ENCODE measurements at regions not wholly inside any gene's neighbourhood (a gene's known extent, or its start where the extent isn't known, plus 50 kb on each side); places are given as distances from the start of the nearest gene placed in this dataset.

DNA sequence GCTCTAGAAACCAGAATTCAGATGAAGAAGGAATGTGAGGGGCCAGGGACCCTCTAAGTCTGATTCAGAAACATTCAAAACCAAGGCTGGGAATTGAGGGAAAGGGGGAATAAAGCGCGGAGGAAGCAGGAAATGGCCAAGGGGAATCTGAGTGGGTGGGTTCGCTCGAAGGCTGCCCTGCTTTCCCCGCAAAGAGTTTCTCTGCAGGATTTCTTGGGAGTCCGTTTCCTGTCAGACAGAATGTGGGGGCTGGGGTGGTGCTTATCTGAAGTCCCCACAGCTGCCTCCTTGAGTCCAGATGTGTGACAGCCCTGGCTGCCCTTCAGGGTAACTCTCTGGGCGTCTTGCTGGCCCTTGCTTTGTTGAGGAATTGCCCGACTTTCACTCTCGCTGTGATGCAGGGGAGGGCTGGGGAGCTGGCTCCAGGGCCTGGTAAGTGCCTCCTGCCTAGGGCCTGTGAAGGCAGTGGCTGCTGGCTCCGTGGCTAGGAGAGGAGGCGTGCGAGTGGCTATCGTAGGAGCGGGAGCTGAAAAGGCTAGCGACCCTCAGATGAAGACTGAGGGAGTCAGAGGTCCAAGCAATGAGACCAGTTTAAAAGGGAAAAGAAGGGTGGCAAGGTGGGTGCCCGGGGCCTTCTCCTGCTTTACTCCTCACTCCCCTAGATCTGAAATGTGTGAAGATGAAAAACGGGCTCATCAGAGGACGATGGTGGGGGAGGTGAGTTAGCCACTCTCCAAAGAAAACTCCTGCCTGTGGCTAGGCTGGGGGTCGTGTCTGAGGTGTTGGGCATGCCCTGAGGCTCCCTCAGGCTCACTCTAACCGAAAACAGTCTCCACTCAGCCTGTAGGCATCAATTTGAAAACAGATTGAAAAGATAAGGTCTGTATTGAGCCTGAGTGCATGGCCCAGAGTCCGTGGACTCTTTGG, 143.9 kb upstream of the UMPS start:
- no peak for DNase-seq

DNA sequence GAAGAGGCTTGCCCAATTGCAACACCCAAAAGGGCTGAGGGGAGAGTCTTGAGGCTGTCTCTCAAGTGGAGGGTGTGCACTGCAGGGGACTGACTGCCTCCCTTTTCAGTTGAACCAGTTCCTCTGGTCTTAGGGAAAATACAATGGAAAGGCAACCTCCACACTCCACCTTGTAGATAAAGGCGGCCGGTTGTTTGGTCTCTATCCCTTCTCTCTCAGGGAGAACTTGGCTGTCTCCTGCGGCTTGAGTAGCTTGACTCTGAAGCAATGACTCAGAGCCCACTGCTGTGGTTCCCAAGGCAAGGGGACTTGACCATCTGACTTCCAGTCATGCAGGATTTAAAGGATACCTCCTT, 143.2 kb upstream of the UMPS start:
- DNase-seq, result no peak

DNA sequence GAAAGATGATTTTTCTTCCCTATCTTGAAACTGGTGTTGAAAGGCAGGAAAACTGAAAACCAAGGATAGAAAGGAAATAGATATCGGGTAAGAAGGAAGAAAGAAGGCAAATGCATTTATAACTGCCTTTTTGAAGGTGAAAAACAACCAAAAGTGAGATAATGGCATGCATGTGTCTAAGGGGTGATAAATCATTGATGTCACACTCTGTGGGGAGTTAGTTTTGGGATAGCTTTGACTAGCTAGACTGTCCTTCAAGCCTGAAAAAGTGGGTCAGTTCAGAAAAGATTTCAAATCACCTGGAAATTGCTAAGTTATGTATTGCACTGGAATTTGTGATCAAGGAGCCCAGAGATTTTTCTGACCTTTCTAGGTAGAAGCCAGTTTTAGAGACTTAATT, 142.2 kb upstream of the UMPS start:
- DNase-seq, result no peak

DNA sequence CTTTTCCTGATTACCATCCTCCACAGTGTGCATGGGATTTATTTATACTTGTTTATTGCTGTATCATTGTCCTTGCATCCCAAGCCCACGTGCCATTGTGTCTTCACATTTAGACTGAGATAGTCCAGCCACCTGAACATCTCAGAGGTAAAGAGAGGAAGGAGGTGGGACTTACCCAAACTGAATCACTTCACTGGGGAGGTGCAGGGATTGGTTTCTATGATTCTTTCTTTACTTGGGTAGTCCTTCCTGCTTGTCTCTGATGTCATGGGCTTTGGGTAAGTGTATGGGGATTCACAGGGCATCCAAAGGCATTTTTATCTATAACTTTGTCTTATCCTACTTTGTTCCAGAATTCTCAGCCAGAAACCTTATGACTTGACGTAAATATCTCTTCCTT, 141.5 kb upstream of the UMPS start:
- no peak for DNase-seq

DNA sequence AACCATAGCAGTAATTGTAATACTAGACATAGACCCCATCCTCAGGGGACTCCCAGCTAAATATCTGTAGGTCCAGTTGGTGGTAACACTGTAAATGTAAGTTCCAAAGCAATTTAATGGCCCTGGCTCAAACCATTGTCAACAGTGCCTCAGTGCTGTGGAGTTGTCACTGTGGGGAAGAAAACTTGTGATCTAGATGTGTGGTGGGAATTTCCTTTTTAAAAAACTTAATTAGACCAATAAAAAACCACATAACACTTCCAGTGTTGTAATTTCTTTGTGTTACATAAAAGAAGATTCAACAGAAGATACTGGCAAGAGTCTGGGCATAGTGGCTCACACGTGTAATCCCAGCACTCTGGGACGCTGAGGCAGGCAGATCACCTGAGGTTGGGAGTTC, 138.6 kb upstream of the UMPS start:
- no peak for DNase-seq

DNA sequence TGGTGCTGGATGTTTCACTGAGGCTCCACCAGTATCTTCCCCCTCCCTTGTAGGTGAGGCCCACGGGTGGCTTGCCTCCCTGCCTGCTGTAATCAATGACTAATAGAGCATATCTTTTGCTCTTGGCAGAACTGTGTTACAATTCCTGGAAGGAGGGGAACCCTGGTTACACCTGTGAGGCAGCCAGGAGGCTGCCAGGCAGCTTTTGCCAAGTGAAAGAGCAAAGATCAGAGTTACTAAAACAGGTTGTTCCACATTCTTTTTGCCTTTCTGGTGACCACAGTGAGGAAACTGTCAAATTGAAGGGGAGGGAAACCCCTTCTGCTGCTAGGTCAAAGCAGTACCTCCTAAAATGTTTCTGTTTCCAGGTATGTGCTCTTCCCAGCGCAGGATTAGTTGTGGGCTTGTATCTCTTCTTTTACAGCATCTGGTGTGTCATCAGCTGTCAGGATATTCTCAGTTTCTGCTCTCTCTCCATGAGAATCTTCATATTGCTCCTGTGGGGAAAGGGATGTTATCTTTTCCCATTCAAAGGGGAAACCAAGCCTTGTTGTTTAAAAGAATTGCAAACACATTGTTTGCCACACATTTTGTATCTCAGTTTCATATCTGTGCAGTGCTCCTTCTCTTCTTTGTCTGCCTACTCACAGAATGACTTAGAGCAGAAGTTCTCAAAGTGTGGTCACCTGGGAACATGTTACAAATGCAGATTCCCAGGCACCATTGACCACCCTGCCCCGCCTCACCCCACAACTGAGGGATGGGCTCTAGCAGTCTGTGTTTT, 137.4 kb upstream of the UMPS start:
- no peak for DNase-seq

DNA sequence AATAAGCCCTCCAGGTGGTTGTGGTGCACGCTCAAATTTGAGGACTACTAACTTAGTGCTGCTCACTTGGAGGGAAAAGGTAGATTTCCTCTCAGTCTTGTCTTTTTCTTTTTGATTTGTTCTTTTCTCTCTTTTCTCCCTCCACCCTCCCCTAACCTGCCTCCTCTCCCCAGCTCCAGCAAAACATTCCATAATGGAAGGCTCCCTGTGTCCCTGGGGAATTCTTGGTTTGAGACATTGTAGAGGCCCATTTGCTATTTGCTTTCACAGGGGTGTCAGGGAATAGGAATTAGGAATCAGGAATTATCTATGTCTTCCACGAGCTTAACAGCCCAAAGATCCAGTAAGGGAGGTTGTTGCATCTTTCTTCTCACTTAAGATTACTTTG, 136.8 kb upstream of the UMPS start:
- no peak for DNase-seq

DNA sequence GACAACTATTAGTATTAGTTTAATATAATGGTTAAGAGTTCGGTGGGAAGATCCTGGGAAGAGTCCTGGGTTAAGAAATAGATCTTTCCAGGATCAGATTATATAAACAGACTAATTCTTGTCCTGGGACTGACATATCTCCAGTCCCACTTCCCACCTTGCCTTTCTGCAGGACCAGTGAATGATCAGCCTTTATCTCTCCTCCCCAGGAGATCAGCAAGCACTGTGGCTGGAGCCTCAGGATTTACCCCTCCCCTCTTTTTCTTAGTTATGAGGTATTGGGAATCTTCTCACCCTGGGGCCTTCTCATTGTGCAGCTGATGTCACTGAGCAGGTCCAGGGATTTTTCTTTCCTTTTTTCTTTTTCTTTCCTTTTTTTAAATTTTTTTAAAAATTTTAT, 135.7 kb upstream of the UMPS start:
- DNase-seq, result no peak

DNA sequence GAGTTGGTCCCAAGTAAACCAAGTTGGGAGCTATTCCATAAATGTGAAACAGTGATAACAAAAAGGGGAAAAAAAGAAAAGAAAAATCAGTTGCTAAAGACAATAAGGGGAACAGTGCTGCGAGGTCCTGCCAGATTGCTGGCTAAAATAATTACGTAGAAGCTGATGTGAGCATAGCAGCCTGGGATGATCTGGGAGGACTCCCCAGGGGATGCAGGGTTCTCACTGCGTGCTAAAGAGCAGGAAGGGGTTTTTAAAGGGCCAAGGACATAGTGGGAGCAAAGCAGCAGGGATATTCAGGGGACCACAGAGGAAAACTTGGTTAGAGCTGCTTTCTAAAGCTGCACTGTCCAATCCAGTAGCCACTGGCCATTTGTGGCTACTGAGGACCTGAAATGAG, 133.0 kb upstream of the UMPS start:
- no peak for DNase-seq

DNA sequence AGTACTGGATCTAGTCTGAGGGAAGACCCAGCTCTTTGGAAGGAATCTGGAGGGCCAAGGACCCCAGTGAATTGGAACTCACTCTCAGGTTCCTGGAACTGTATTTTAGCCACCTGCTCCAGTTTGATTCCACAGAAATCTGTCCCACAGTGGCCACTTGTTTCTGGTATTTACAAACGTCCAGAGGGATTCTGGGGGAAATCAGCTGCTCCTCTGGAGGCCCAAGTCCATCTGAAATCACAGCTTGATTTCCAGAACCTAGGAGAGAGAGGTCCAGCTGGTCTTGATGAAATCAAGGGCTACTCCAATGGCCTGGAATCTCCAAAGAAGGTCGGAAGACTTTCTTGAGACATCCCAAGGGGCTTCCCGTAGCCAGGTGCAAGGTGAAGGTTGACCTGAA, 132.3 kb upstream of the UMPS start:
- no peak for DNase-seq

DNA sequence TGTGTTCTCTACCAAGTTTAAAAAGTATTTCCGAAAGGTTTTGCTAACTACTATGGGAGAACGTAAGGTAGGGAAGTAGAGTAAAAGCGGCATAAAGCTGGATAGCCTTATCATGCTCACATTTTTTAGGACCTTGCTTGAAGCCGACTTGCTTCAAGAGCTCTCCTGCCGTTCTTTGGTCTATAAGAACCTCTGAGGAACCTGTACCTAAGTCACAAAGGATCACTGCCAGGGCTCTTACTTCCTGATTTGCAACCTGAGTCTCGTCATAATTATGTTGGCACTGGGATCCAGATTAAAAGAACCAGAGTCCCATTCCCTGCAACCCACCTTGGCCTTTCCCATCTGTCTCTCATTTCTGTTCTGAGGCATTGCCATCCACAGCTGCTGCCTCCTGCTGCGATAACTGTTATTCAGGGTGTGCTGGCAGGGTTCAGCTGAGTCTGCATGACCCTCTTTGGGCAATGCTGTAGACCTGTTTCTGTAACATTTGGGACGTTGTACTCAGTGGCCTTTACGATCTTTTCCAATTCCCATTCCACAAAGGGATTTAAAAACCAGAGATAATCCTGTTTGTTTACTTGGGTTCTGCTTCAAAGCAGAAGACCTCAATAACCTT, 131.0 kb upstream of the UMPS start:
- DNase-seq, result no peak

DNA sequence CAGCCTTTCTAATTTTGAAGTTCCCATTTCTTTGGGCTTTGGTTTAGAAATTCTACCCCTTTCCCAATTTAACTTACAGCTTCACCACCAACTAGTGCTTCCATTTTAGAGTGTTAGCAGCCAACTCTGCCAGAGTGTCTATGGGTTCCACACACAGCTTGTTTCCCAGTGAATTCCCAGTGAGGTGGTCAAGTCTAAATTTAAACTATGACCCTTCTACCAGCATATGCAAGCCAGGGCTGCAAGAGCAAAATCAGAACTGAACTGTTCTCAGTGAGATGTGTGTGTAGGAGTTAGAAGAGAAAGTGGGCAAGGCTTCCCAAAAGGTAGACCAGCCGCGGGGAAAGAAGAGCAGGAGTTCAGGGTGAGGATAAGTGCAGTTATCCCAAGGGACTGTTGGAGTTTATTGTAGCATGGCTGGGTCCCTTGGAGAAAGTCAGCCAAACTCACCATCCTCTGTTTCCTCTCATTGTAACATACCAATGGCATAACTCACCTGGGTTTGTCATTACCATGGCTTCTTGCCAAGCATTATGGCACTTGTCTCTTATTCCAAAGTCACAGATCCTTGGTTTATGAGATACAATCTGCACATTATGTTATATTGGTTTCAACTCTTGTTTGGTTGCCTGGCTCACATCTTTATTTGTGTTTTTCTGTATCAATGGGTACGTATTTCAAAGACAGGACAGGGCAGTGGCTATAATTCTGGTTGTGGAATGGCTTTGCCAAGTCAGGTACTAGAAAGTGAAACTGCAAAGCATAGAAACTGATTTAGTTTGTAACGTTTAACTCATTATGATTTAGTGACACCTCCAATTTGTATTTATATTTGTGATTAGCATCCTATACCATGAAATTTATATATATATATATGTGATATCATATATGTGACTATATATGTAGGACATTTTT, 130.2 kb upstream of the UMPS start:
- DNase-seq, result no peak

DNA sequence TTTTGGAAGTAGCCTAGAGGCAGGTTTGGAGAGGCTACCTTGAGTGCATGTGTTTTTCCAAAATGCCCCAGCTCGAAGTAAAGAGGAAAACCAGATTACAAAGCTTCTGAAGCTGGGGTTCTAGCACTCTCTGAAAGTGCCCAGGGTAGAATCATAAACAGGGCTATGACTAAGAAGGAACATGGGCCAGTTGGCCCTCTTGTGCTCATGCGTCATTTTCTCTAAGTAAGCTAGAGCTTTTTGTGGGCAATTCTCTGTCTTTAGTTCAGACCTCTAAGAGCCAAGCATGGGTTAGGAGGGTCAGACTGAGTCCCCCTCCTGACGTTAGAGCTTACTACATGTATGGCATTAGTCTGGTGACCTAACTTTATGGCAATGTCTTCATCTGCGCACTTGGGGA, 129.5 kb upstream of the UMPS start:
- DNase-seq, result no peak

DNA sequence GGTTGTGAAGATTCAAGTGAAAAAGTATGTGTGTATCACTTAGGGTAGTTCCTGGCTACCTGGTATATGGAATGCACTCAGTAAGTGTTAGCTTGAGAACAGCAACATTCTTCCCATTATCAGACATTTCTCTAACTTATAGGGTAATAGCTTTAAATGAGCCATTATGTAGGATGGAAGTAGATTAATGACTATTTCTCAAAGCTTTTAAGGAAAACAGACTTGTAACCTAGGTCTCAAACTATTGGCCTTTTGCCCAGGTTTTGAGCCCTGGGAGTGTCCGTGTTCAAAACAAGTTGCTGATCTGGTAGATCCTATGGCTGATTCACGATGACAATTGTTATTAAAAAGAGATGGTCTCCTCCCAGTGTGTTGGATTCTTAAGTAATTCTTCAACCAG, 129.1 kb upstream of the UMPS start:
- DNase-seq, result no peak

DNA sequence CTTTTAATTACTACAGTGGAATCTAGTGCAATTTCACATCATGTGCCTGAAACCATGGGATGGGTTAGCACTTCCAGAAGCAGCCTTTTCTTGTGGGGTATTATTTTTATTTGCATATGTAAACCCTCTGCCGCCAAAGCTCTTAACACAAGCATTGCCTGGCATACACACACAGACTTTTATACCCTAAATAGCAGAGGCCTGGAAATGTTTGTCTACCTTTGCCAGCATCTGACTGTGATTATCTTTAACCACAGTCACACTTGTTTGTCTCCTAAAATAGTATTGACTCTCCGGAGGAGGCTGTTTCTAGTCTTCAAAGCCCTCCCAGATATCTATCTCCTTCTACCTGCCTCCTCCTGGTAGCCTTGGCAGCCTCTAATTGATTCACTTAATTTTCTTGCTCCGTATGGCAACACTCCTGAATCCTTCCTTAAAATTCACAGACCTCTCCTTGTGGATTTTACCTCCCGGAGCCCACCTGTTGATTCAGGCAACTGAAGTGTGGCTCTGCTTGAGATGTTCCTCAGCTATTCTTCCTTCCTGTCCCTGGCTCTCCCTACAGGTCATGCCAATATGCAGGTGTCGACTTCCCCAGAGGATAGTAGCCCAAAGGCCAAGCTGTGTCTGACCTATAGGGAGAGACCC, 127.1 kb upstream of the UMPS start:
- DNase-seq, result no peak

DNA sequence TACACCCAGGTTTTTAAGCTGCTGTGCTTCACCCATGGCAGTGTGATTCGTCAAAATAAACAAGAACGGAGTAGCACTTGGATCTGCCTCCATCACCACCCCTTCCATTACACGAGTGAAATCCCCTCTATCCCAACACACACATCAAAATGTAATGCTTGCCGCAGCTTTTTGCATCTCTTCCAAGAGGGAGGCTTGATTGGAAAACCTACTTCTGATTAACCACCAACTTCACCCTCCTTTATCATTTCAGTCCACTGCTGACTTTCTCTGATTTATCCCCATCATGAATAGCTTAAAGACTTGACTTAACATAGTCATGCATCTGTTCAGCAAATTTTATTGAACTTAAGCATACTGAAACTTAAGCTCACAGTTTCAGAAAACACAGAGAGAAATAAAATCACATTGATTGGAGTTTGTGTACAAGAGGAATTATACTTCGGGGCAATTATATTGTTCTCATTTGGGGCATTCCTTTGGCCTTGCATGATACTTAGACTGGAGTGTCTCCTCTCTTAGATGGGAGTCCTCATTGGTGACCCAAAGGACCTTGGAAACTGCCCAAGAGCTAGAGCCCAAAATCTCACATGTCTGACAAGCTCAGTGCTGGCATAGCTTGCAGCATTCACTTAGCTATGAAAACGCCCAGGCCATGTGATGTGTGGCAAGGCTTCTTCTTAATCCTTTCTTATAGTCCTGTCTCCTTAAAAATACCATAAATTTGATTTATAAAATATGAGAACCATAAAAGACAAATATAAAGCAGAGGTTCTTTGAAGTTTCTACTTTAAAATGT, 124.3 kb upstream of the UMPS start:
- DNase-seq, result no peak

DNA sequence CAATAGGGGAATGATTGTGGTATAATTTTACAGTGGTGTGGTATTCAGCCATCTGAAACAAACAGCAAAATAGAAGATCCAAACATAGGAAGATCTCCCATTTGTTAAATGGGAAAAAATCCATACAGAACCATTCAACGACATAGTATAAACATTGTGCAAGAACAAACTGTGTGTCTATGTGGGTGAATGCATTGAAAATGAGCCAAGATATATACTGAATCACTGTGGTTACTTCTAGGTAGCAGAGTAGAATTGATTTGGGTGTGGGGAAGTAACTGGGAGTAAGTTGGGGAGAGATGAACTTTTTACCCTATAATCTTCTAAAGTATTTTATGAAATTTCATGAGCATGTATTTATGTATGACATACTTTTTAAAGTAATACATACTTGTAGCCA, 123.1 kb upstream of the UMPS start:
- no peak for DNase-seq

DNA sequence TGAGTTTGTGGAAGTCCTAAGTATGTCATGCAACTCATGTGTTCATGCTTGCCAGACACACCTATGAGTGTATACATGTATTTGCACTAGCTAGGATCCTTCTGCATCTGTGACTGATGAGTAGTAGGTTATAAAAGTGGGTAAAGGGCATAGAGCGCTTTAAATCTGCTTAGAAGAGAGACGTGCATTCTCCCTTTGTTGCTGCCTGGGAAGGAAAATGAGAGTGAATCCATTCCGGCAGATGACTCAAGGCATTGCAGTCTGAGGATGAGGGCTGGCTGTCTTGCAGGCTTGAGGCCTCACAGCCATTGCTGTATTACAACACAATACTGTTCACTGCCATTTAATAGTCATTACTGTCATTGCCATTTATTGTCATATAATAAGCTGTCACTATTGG, 120.8 kb upstream of the UMPS start:
- no peak for DNase-seq

DNA sequence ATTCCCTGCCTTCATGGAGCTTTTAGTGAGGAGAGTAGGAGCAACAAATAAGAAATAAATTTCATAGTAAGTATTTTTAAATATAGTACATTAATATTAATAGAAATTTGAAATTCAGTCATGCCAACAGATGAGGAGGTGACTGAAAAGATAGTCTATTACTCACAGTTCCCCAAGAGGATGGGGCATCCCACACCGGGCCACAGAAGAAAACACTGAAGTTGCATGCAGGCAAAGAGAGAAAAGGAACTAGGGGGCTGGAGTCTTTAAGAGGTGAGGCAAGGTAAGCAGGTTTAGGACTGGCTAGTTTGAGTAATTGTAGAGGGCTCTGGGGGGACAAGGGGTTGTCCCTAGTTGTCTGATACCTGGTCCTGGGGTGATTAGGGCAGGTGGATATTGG, 120.1 kb upstream of the UMPS start:
- no peak for DNase-seq

DNA sequence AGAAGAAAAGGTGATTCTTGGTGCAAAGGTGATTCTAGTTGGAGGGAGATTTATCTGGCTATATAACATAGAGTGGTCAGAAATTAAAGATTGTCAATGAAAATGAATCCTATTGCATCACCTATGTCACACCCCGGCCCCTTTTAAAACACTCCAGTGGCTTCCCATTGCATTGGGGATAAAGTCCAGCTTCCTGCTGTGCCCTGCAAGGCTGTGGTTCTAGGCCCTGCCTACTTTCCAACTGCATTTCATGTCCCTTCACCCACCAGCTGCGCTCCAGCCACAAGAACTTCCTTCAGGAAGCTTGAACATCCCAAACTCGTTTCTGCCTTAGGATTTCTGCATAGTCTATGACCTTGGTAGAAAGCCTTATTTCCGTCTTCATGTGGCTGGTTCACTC, 118.7 kb upstream of the UMPS start:
- no peak for DNase-seq

DNA sequence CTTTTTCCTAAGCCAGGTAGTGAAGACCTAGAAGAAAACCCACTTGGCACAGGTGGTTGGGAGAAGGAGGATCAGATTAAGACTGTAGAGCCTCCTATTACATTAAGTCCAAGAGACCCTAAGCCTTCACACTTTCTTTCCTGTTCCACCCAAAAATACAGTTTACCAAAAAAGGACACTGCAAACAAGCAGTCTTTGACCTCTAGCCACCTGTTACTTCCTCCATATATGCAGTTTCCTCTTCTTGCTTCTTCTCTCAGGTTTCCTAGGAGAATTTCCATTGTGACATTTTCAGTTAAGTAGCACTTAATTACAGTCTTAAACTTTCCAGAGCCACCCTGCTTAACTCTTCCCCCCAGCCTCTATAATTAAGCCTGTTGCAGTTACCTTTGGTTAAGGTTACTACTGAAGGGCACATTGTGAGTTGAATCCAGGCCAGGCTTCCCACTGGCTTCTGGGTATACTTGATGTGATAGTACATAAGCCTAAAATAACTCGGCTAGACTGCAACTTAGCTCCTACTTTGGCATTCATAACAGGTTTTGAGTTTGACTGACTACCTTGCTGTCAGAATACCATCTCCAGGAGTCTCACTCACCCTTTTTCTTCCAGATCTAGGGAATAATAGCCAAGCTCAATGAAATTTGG, 114.2 kb upstream of the UMPS start:
- no peak for DNase-seq
